ENCODE measurements at regions not wholly inside any gene's neighbourhood (a gene's known extent, or its start where the extent isn't known, plus 50 kb on each side); places are given as distances from the start of the nearest gene placed in this dataset.

DNA sequence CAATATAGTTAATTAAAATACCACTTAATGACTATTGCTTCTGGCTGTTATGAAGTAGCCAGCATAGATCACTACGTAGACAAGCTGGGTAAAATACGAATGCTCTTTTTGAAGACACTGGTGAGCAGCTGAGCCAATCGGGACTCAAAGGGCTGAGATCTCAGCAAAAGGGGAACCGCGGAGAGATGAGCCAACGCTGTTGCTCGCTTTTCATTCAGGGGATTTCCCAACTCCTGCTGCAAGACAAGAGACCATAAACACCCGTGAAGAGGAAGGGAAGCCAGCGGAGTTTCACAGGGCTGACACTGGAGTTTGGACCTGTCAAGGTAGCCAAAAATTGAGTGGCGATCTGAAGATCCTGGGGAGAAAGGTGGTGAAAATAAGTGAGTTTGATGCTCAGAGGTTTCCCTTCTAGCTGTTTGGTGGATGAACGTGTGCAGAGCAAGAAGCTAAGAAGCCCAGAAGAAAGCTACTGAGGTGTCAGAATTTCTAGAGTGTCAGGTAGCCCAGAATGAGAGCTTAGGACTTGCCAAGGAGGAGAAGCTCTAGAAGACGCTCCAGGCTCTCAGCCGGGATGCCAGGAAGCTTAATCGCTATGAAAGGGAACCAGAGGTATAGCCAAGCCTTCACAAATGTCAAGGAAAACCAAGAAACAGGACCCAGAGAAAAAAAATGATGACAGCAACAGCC, 79.6 kb upstream of the RNU6ATAC start:
- no peak for TF ChIP-seq CTCF (IDR thresholded peaks at IDR 0.05; ENCODE audit: low read depth, low read length)
- TF ChIP-seq EZH2phosphoT487 (IDR thresholded peaks at IDR 0.05; ENCODE audit: low read depth) = no peak
